Choroid plexus epithelial cell (primary cell): ENCODE measurements at regions not wholly inside any gene's neighbourhood (a gene's known extent, or its start where the extent isn't known, plus 50 kb on each side); places are given as distances from the start of the nearest gene placed in this dataset.

ENCODE experiments used
- DNase-seq: peaks from one replicate; pipeline ENCODE4 v3.0.0-alpha.2; 2010; ENCODE audit warnings: low read depth
- H3K4me3 ChIP-seq: 2 replicates; pipeline ENCODE4 v1.5.1; 2011; ENCODE audit warnings: low read depth, mild to moderate bottlenecking, control low read depth, low read length, moderate library complexity
- CTCF ChIP-seq: conservative IDR thresholded peaks from 2 replicates; pipeline ENCODE4 v1.5.1; 2011; ENCODE audit warnings: low read depth, mild to moderate bottlenecking, control low read depth, inconsistent platforms, low read length, moderate library complexity

GRCh38 chr12:93042684-93043083, 113.6 kb upstream of the EEA1 start:
- TF ChIP-seq CTCF: no peak
- no peak for DNase-seq
- no peak overlapping the region for H3K4me3 ChIP-seq

- DNase-seq: no peak
- H3K4me3 ChIP-seq: no peak overlapping the region
- TF ChIP-seq CTCF: no peak
These were observed 114.2 kb upstream of the EEA1 start for GRCh38 chr12:93043192-93043876.

GRCh38 chr12:93043877-93044209, 114.7 kb upstream of the EEA1 start:
- no peak for TF ChIP-seq CTCF
- no peak for DNase-seq
- H3K4me3 ChIP-seq: no peak overlapping the region

- TF ChIP-seq CTCF: no peak
- no peak for DNase-seq
- H3K4me3 ChIP-seq: no peak overlapping the region
These were observed 118.0 kb upstream of the EEA1 start for GRCh38 chr12:93047118-93047517.

GRCh38 chr12:93048656-93049055, 119.6 kb upstream of the EEA1 start:
- DNase-seq: no peak
- no peak for TF ChIP-seq CTCF
- no peak overlapping the region for H3K4me3 ChIP-seq

GRCh38 chr12:93050026-93050747, 121.1 kb upstream of the EEA1 start:
- H3K4me3 ChIP-seq: no peak overlapping the region
- TF ChIP-seq CTCF: no peak
- DNase-seq: peak; percentile 97

GRCh38 chr12:93050748-93051081, 121.6 kb upstream of the EEA1 start:
- H3K4me3 ChIP-seq: no peak overlapping the region
- TF ChIP-seq CTCF: no peak
- DNase-seq: no peak
